Esophagus muscularis mucosa (tissue), 4 donors: ENCODE measurements at regions not wholly inside any gene's neighbourhood (a gene's known extent, or its start where the extent isn't known, plus 50 kb on each side); places are given as distances from the start of the nearest gene placed in this dataset.

Source experiments
- DNase-seq: peaks from one replicate; pipeline ENCODE4 v3.0.0-alpha.2; 2017; ENCODE audit errors: extremely low spot score
- H3K27ac ChIP-seq, 4 donors: fragments of 200-600 bp; sonication (generic); replicated peaks in 1 of 4; 1 replicate in 3 of 4; 2 replicates in 1 of 4; pipeline ENCODE4 v1.5.1; 2016 to 2019; ENCODE audit warnings: mild to moderate bottlenecking in 1 of 4
- H3K27me3 ChIP-seq, 4 donors: fragments of 200-600 bp; sonication (generic); one replicate each; pipeline versions ENCODE4 v1.5.1 to v1.6.0; 2016 to 2019
- H3K36me3 ChIP-seq, 4 donors: fragments of 200-600 bp; sonication (generic); one replicate each; pipeline ENCODE4 v1.5.1; 2016 to 2019
- H3K4me1 ChIP-seq, 4 donors: fragments of 200-600 bp; sonication (generic); one replicate each; pipeline ENCODE4 v1.5.1; 2016 to 2019
- H3K4me3 ChIP-seq, 4 donors: fragments of 200-600 bp; sonication (generic); 1 replicate in 2 of 4; 2 replicates in 2 of 4; pipeline ENCODE4 v1.5.1; 2016 to 2019; ENCODE audit warnings: mild to moderate bottlenecking in 4 of 4, moderate library complexity in 1 of 4
- H3K9me3 ChIP-seq, 4 donors: fragments of 200-600 bp; sonication (generic); 1 replicate in 3 of 4; 2 replicates in 1 of 4; pipeline ENCODE4 v1.5.1; 2016 to 2019
- CTCF ChIP-seq, 3 experiments: fragments of 200-600 bp in 2 of 3; fragments of 450-650 bp in 1 of 3; sonication (generic) in 2 of 3; IDR thresholded peaks; one replicate each; pipeline ENCODE4 v1.5.1; 2017 to 2019; ENCODE audit warnings: antibody characterized with exemption in 3 of 3, mild to moderate bottlenecking in 2 of 3, moderate library complexity in 1 of 3
- EP300 ChIP-seq: sonication (generic); formaldehyde crosslinking; IDR thresholded peaks from one replicate; pipeline ENCODE4 v1.6.1; 2017; ENCODE audit warnings: antibody characterized with exemption
- POLR2A ChIP-seq: fragments of 450-650 bp; IDR thresholded peaks from one replicate; pipeline ENCODE4 v1.6.1; 2017; ENCODE audit warnings: antibody characterized with exemption, moderate library complexity, mild to moderate bottlenecking, low read depth
- POLR2AphosphoS5 ChIP-seq, 2 donors: sonication (generic); formaldehyde crosslinking; IDR thresholded peaks; one replicate each; pipeline ENCODE4 v1.6.1; 2017; ENCODE audit warnings: antibody characterized with exemption in 2 of 2
- WGBS: methylation state at CpG from one replicate; pipeline ENCODE4 v1.1.5; 2018; 5-methylcytosine and 5-hydroxymethylcytosine counted together
- intact Hi-C: fragments of 100-400 bp; cut with DNase I; formaldehyde crosslinking; loops from one replicate; pipeline ENCODE4 v1.15.1; 2023

GRCh38 chr3:187995043-187995400 lies 158.9 kb upstream of the LPP start:
- intact Hi-C loops, result no loop called here
- no peak for TF ChIP-seq CTCF (IDR thresholded peaks at IDR 0.05)
- TF ChIP-seq POLR2AphosphoS5 (IDR thresholded peaks at IDR 0.05), result no peak
- no peak for TF ChIP-seq EP300
- no peak for TF ChIP-seq POLR2A
- Histone ChIP-seq H3K27me3 (no peaks in the 10 kb centered on the region), H3K36me3 (no peaks in the 10 kb centered on the region), H3K4me3 (no peak overlapping the region), H3K9me3 (no peaks in the 10 kb centered on the region), H3K4me1 (peaks cover 0 to 4% (median under 1%) of the 10 kb centered on the region in 4 donors), H3K27ac (no peak overlapping the region)
- DNase-seq, result no peak

- Histone ChIP-seq H3K4me1 (peaks cover 0 to 7% (median 3%) of the 10 kb centered on the region in 4 donors), H3K27me3 (no peaks in the 10 kb centered on the region), H3K36me3 (no peaks in the 10 kb centered on the region), H3K9me3 (no peaks in the 10 kb centered on the region), H3K4me3 (no peak overlapping the region), H3K27ac (no peak overlapping the region)
- DNase-seq, result no peak
- intact Hi-C loops, result no loop called here
- TF ChIP-seq POLR2AphosphoS5 (IDR thresholded peaks at IDR 0.05) (no peak), EP300 (no peak), CTCF (IDR thresholded peaks at IDR 0.05) (no peak), POLR2A (no peak)
These were observed 158.3 kb upstream of the LPP start for GRCh38 chr3:187995667-187996066.

GRCh38 chr3:187996609-187997008 lies 157.3 kb upstream of the LPP start:
- DNase-seq, result no peak
- 88% methylated on average over 2 of the region's 2 CpGs for WGBS
- Histone ChIP-seq H3K4me3 (no peak overlapping the region), H3K27ac (no peak overlapping the region), H3K9me3 (no peaks in the 10 kb centered on the region), H3K4me1 (peaks cover 0 to 7% (median 3%) of the 10 kb centered on the region in 4 donors), H3K27me3 (no peaks in the 10 kb centered on the region), H3K36me3 (no peaks in the 10 kb centered on the region)
- TF ChIP-seq EP300 (no peak), CTCF (IDR thresholded peaks at IDR 0.05) (no peak), POLR2A (no peak), POLR2AphosphoS5 (IDR thresholded peaks at IDR 0.05) (no peak)
- intact Hi-C loops, result no loop called here

- H3K9me3 ChIP-seq, result no peaks in the 10 kb centered on the region
- H3K27ac ChIP-seq, result no peak overlapping the region
- intact Hi-C loops, result no loop called here
- 83% methylated on average over 5 of the region's 5 CpGs for WGBS
- no peaks in the 10 kb centered on the region for H3K36me3 ChIP-seq
- H3K27me3 ChIP-seq, result no peaks in the 10 kb centered on the region
- H3K4me3 ChIP-seq, result no peak overlapping the region
- H3K4me1 ChIP-seq, result peaks cover 0 to 7% (median 3%) of the 10 kb centered on the region in 4 donors
- no peak for DNase-seq
- TF ChIP-seq POLR2AphosphoS5 (IDR thresholded peaks at IDR 0.05) (no peak), POLR2A (no peak), CTCF (IDR thresholded peaks at IDR 0.05) (no peak), EP300 (no peak)
These were observed 156.5 kb upstream of the LPP start for GRCh38 chr3:187997490-187997889.

DNA sequence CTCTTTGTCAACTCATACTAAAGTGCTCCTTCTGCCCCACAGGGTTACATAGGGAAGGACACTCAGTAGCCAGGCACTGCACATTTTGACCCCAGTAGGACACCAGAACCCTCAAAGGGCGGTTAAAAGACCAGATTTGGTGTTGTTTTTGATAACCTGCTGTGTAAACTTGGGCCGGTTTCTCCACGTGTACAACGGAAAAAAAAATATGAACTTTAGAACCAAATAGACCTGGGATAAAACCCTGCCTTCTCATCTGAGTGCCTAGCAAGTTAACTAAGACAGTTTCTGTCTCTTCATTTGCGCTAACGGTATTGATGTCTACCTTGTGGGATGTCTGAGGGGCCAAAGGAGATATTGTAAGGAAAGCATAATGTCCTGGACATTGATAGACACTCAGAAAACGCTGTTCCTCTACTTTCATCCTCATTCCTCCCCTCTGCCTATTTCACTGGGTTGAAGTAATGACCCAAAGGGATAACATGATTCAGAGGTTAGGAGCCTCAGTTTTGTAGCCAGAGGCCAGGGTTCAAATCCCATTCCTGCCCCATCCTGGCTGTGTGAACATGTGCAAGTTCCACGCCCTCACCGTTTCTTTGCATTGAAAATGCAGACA lies 155.9 kb upstream of the LPP start:
- Histone ChIP-seq H3K9me3 (no peaks in the 10 kb centered on the region), H3K27ac (no peak overlapping the region), H3K36me3 (no peaks in the 10 kb centered on the region), H3K27me3 (no peaks in the 10 kb centered on the region), H3K4me3 (no peak overlapping the region), H3K4me1 (peaks cover 0 to 7% (median 3%) of the 10 kb centered on the region in 4 donors)
- WGBS, result 96% methylated on average over 9 of the region's 9 CpGs
- intact Hi-C loops, result no loop called here
- no peak for TF ChIP-seq EP300
- no peak for TF ChIP-seq CTCF (IDR thresholded peaks at IDR 0.05)
- no peak for TF ChIP-seq POLR2AphosphoS5 (IDR thresholded peaks at IDR 0.05)
- TF ChIP-seq POLR2A, result no peak
- no peak for DNase-seq
